ENCODE measurements at regions not wholly inside any gene's neighbourhood (a gene's known extent, or its start where the extent isn't known, plus 50 kb on each side); places are given as distances from the start of the nearest gene placed in this dataset.

DNA sequence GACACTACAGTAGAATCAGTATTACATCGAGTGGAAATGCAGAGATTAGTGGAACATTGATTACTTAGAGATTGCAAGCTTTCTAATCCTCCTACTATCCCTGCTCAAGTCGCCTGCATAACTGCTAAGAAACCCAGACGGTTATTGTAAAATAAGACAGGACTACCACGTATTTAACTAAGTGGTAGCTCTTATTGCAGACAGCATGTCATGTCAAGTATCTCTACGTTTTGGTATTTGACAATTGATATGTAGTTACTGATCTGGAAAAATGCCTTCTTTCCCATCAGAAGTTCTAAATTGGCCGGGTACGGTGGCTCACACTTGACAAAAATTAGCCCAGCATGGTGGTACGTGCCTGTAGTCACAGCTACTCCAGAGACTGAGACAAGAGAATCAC lies 404.1 kb downstream of the CBLN2 start:
- no peak for TF ChIP-seq ZNF512 (CRISPR knock-in tag; IDR thresholded peaks at IDR 0.05)
- no peak for TF ChIP-seq CTCF (CRISPR knock-in tag; IDR thresholded peaks at IDR 0.05)
- no peak for TF ChIP-seq FOXJ3 (CRISPR knock-in tag; IDR thresholded peaks at IDR 0.05; ENCODE audit: borderline replicate concordance)
- no peak for TF ChIP-seq HNRNPH1 (optimal IDR thresholded peaks at IDR 0.05; ENCODE audit: low read depth, low read length)
- no peak for TF ChIP-seq POLR2A (IDR thresholded peaks at IDR 0.05; ENCODE audit: insufficient read depth in 1 of 2, low read depth in 2 of 2, low read length in 2 of 2)
- TF ChIP-seq, protein P1, sequence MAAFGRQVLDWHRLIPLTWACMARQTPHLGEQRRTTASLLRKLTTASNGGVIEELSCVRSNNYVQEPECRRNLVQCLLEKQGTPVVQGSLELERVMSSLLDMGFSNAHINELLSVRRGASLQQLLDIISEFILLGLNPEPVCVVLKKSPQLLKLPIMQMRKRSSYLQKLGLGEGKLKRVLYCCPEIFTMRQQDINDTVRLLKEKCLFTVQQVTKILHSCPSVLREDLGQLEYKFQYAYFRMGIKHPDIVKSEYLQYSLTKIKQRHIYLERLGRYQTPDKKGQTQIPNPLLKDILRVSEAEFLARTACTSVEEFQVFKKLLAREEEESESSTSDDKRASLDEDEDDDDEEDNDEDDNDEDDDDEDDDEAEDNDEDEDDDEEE (CRISPR knock-in tag; IDR thresholded peaks at IDR 0.05): no peak
- TF ChIP-seq SMARCC2 (IDR thresholded peaks at IDR 0.05): no peak
- TF ChIP-seq GABPB1 (CRISPR knock-in tag; IDR thresholded peaks at IDR 0.05): no peak
- TF ChIP-seq USF2 (IDR thresholded peaks at IDR 0.05; ENCODE audit: low read depth, low read length): no peak
- TF ChIP-seq USF2 (CRISPR knock-in tag; IDR thresholded peaks at IDR 0.05; ENCODE audit: borderline replicate concordance): no peak
- TF ChIP-seq EP300 (IDR thresholded peaks at IDR 0.05; ENCODE audit: low read depth in 2 of 2, low read length in 2 of 2): no peak
- no peak for TF ChIP-seq EP300 (CRISPR knock-in tag; IDR thresholded peaks at IDR 0.05; ENCODE audit: borderline replicate concordance)
- TF ChIP-seq POLR2AphosphoS5 (IDR thresholded peaks at IDR 0.05; ENCODE audit: low read depth, low read length): no peak
- no peak for TF ChIP-seq ZNF280B (CRISPR knock-in tag; IDR thresholded peaks at IDR 0.05; ENCODE audit: borderline replicate concordance)

Measured in HepG2 (cell line).